ENCODE measurements at regions not wholly inside any gene's neighbourhood (a gene's known extent, or its start where the extent isn't known, plus 50 kb on each side); places are given as distances from the start of the nearest gene placed in this dataset.
A peak's percentile ranks its signal among the peaks of the same experiment; 100 is the strongest.
"Not testable (repeated sequence)": the region's sequence is repeated elsewhere in the genome, so short reads cannot be mapped to it uniquely, and the experiment has no call there.

DNA sequence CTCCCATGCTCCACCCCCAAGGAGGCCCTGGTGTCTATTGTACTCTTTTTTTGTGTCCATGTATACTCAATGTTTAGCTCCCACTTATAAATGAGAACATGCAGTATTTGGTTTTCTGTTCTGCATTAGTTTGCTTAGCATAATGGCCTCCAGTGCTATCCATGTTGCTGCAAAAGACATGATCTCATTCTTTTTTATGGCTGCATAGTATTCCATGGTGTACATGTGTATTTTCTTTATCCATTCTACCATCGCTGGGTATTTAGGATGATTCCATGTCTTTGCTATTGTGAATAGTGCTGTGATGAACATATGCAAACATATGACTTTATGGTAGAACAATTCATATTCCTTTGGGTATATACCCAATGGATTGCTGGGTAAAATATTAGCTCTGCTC lies 138.1 kb upstream of the STK26 start:
- DNase-seq (ENCODE audit: low spot score), result not testable (repeated sequence)

DNA sequence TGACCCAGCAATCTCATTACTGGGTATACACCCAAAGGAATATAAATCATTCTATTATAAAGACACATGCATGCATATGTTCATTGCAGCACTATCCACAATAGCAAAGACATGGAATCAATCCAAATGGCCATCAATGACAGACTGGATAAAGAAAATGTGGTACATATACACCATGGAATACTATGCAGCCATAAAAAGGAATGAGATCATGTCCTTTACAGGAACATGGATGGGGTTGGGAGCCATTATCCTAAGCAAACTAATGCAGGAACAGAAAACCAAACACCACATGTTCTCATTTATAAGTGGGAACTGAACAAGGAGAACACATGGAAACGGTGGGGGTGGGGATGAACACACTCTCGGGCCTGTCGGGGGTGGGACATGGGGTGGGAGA lies 129.2 kb upstream of the STK26 start:
- not testable (repeated sequence) for DNase-seq (ENCODE audit: low spot score)

DNA sequence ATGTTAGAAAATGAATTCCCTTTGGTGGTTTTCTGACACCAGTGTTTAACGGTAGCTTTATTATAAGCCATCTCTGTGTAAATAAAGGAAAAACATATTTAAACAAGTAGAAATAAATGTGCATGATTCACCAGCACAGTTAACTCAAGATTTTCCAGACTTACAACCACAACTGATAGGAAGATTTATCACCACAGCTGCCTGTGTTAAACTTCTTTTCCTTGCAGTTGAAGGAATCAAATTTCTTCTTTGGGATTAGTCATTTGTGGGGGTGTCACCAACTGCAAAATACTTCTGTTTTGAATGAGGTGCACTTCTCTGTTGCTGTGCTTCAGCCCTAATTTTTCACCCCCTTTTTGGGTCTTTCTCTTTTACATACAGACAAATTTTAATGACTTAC lies 128.1 kb upstream of the STK26 start:
- no peak for DNase-seq (ENCODE audit: low spot score)

DNA sequence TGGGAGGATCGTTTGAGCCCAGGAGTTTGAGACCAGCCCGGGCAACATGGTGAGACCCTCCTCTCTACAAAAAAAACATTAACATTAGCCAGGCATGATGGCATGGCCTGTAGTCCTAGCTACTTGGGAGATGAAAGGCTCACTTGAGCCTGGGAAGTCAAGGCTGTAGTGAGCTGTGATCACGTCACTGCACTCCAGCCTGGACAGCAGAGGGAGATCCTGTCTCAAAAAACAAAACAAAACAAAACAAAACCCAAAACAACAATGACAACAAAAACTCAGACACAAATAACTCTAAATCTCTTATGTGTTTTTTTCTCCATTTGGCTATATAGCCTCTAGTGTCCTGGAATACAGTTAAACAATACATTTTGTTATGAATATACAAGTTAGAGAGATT lies 127.3 kb upstream of the STK26 start:
- DNase-seq (ENCODE audit: low spot score), result no peak

DNA sequence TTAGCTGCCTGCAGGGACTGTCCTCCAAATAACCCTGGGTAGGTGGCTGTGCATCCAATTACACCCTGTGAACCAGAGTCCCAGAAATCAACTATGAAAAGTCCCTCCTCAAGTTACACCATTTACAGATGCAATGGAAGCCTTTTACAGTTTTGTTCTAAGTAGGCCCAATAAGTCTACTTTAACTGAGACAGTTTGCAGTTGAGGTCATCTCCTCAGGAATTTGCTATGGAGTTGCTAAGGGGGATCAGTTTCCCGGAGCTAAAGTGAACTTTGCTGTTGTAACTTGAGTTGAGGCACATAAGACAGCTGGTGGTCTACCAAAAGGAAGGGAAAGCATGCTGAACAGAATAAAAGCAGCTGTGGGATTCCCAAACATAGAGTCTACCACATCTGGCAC lies 121.6 kb upstream of the STK26 start:
- no peak for DNase-seq (ENCODE audit: low spot score)

DNA sequence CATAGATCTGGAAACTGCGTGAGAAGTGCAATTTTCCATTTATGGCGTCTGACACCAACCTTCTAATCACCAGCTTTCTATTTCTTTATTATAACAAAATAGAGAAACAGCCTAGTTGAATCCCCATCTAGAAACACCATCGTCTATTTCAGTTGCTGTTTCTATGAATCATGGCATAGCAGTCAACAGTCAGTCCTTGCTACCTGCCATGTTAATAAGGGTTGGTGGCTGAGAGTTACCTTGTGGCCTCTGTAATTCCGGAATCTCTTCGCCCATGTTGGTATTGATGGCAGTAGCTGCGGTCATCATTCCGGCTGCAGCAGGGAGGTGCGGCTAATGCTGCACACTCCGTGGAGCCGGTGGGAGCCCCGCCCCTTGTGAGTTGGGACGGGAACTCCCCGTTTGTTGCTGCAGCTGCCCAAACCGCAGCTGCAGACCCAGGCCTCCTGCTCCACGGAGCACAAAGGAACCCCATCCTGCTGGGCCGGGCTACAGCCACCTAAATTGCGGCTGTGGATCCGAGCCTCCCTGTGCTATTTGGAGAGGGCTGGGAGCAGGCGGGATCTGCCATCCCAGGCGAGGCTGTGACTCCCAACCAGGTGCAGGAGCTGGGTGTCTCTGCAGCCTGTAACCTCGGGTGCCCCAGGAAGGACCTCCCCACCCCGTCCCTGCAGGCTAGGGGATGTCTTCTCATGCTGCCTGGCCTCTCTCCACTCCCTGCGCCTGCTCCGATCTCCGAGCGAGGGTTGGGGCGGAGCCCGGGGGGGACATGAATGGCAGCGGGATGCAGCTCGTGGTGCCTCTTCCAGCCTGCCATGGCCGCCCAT lies 115.4 kb upstream of the STK26 start:
- DNase-seq (ENCODE audit: low spot score), result peak; percentile 23

DNA sequence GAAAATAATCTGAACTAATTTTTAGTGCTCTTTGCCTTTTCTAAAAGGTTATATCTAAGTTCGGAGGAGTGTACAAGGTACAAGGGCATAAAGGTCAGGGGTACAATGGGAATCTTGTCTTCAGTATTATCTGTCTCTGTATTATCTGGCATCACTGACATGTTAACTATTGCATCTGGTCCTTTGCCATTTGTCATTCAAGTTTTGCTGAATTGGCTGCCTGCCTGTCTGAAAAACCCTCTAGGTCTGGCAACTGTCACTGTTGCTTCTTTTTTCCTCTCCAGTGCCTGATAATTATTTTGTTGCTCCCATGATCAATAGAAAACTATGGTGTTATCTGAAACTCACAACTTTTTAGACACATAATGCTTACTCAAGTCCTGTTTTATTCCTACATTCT lies 112.5 kb upstream of the STK26 start:
- DNase-seq (ENCODE audit: low spot score), result no peak

DNA sequence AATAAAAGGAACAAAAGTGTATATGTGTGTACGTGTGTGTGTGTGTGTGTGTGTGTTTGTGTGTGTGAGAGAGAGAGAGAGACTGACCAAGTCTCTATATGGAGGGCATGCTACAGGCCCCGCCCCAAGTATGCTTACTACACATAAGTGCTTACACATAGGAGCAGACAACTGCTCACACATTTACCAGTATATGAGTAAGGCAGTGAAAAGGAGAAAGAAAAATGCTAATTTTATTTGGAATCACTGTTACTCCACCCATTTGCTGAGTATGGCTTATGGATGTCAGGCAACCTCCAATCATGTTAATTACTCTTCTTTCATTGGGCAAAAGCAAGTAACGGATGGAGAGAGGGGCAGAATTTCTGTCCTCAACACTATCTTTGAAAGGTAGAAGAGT lies 107.6 kb upstream of the STK26 start:
- no peak for DNase-seq (ENCODE audit: low spot score)

DNA sequence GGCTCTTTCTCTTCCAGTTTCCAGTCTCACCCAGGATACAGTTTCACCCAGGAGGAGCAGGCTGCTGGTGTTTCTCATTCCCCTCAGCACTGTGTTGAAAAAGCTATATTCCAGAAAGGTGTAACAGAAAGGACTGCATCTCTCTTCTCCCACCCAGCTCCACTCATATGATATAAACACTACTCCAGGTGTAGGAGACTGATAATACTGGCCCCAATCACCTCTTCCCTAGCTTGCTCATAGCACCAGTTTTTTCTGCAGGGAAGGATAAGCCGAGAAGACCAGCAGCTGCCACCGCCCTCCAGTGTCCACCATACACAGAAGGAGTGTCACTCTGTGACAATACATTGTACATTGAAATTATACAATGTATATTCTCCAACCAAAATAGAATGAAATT lies 105.5 kb upstream of the STK26 start:
- no peak for DNase-seq (ENCODE audit: low spot score)

DNA sequence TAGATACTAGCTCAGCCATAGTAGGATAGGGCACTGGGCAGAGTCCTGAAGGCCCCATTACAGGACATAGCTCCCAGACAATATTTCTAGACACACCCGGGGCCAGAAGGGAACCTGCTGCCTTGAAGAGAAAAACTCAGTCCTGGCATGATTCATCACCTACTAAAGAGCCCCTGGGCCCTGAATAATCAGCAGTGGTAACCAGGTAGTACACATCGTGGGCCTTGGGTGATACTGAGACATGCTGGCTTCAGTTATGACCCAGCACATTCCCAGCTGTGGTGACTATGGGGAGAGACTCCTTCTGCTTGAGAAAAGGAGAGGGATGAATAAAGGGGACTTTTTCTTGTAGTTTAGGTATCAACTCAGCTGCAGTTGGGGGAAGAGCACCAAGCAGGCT lies 104.3 kb upstream of the STK26 start:
- DNase-seq (ENCODE audit: low spot score), result no peak

DNA sequence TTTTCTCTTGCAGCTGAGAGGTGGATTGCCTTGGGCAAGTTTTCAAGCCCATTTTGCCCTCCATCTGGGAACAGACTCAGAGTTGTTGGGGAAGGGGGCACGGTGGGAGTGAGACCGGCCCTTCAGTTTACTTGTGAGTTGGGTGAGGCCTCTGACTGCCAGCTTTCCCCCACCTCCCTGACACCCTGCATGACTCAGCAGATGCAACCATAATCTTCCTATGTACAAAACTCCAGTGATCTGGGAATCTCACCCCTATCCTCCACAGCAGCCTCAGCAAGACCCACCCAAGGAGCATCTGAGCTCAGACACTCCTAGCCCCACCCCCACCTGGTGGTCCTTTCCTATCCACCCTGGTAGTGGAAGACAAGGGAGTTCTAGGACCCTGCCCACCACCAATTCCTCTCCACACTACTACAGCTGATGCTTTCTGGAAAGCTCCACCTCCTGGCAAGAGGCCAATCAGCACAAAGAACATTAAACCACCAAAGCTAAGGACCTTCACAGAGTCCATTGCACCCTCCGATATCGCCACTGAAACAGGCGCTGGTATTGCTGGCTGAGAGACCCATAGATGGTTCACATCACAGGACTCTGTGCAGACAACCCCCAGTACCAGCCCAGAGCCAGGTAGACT lies 99.4 kb upstream of the STK26 start:
- no peak for DNase-seq (ENCODE audit: low spot score)

DNA sequence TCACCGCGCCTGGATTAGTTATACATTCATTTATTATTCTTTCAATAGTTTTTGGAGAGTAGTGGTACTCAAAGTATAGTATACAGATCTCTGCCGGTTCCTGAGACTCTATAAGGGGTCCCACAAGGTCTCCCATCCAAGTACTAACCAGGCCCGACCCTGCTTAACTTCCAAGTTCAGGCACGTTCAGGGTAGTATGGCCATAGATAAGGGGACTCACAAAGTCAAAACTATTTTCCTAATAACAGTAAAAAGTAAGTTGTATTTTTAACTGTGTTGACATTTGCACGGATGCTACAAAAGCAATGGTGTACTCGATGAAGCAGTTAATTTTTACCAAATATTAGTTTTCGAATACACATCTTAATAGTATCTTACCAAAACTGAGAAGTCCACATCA lies 84.4 kb upstream of the STK26 start:
- DNase-seq (ENCODE audit: low spot score), result no peak

DNA sequence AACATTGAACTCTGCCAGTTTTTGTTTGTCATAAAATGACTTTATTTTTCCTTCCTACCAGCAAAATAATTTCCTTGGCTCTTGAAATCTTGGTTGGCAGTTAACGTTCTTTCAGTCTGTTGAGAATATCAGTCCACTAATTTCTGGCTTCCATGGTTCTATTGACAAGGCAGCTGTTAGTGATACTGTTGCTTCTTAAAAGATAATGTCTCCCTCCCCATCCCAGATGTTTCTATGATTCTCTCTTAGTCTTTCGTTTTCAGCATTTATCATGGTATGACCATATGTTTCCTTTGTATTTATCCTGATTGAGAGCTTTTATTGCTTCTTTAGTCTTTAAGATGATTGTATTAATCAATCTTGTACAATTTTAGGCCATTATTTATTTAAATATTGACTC lies 81.1 kb upstream of the STK26 start:
- DNase-seq (ENCODE audit: low spot score), result no peak

DNA sequence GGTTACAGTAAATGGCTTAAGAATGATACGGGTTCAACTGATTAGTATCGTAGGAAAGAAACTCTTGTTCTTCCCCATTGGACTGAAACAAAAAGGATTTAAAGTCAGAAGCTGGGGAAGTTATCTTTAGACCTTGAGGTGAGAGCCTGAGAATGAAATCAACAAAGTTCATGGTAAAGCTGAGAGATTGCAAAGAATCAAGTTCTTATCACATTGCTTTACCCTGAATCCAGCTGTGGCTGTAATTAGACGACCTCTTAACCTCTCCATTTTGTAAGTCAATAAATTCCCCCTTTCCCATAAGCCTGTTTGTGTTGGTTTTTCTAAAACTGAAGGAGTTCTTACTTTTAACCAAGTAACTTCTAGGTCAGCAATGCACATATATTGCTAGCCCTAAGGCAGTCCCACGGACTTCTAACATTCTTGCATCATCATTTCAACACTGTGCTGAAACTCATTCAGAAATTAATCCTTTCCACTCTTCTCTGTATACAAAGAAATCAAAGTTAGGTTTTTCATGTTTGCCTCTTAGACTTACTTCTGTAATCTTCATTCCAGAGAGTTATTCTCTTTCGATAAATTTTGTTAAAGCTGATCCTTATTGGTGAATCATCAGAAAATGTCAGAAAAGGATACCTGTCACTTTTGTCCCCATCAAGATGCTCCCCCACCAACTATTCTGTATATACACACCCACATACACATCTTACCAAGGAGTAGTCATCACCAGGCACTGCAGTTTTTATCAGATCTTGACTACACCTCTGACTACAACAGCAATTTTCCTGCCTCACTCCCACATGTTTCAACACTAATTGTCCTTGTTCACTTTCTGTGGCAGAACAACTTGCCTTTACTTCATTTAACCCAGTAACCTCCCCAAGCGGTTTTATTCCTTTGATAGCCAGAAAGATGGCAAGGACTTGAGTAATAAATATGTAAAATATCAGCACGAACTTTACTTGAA lies 77.9 kb upstream of the STK26 start:
- no peak for DNase-seq (ENCODE audit: low spot score)

DNA sequence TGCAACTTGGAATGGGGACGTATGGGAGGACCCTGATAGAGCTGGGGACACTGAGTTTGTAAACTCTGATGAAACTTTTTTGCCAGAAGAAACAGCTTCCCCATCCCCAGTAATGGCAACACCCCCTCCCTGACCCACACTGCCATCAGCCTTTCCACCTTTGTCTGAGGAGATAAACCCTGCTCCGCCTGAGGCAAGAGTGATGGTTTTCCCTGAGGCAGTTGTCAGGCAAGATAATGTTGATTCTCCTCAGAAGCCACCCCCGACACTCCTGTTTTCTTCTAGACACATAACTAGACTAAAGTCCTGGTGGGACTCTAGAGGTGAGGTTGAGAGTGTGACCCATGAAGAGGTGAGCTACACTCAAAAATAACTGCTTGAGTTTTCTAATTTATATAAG lies 71.9 kb upstream of the STK26 start:
- DNase-seq (ENCODE audit: low spot score), result no peak

DNA sequence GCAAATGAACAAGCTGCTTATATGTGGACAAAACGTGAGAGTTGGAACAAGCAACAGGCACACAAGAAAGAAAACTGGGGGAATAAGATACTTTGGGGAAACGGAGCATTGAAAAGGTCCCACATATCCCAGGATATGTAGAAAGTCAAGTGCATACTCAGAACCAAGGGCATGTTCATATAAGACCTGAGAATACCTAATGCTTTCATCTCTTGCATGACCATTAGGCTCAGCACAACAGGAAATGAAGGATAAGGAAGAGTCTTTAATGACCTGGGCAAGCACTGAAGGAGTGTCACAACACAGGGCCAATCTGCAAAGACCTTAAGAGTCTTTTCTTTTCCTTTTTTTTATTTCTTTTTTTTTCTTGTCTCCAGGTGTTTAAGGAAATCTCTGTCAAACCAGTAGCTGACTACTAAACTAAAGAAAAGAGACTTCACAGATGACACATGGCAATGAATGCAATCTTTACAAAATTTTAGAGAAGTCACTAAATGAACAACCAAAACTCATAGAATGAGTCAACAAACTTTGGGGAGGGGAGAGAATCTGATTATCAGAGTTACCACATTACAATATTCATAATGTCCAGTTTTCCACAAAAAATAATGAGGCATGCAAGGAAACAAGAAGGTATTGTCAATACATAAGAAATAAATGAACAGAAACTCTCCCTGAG lies 67.9 kb upstream of the STK26 start:
- no peak for DNase-seq (ENCODE audit: low spot score)

DNA sequence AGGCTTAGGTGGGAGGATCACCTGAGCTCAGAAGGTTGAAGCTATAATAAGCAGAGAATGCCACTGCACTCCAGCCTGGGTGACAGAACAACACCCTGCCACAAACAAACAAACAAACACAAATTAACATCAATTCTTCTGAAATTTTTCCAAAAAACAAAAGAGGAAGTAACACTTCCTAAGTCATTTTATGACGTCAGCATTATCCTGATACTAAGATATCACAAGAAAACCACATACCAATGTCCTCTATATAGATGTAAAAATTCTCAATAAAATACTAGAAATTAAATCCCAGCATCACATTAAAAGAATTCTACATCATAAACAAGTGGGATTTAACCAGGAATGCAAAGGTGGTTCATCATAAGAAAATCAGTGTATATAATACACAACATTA lies 64.4 kb upstream of the STK26 start:
- no peak for DNase-seq (ENCODE audit: low spot score)

DNA sequence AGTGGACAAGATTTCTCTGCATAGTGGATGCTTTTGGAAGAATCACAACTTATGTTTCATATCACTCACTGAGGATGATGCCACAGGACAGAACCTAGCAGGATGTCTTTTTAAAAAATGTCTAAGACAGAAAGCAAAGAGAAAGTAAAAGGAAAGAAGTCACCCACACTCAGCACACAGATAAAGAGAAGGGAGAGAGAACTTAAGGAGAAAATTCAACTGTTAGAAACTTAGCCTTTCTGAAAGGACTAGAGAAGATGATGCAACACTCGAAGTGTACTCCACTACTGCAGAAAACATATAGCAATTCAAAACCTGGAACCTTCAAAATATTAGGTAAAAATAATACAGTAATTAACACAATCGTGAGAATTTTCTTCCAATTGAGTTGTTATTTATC lies 52.8 kb upstream of the STK26 start:
- DNase-seq (ENCODE audit: low spot score), result no peak
